Left forelimb (tissue), 1 donor: ENCODE measurements at regions not wholly inside any gene's neighbourhood (a gene's known extent, or its start where the extent isn't known, plus 50 kb on each side); places are given as distances from the start of the nearest gene placed in this dataset.

Experiments used
- DNase-seq: peaks from one replicate; pipeline ENCODE4 v3.0.0-alpha.2; 2018; ENCODE audit warnings: low spot score

GRCh38 chr6:139577124-139577762 lies 202.8 kb upstream of the CITED2 start:
- no peak for DNase-seq

- DNase-seq, result no peak
These were observed 197.6 kb upstream of the CITED2 start for GRCh38 chr6:139572001-139572400.

GRCh38 chr6:139570166-139570565 lies 195.7 kb upstream of the CITED2 start:
- no peak for DNase-seq

- no peak for DNase-seq
These were observed 195.1 kb upstream of the CITED2 start for GRCh38 chr6:139569566-139569965.

- DNase-seq, result no peak
These were observed 194.6 kb upstream of the CITED2 start for GRCh38 chr6:139568956-139569538.

GRCh38 chr6:139568151-139568955 lies 193.9 kb upstream of the CITED2 start:
- no peak for DNase-seq

- DNase-seq, result no peak
These were observed 192.6 kb upstream of the CITED2 start for GRCh38 chr6:139567095-139567494.

- no peak for DNase-seq
These were observed 191.1 kb upstream of the CITED2 start for GRCh38 chr6:139565591-139565990.

GRCh38 chr6:139557547-139557946 lies 183.1 kb upstream of the CITED2 start:
- no peak for DNase-seq

GRCh38 chr6:139556532-139556931 lies 182.1 kb upstream of the CITED2 start:
- no peak for DNase-seq

- no peak for DNase-seq
These were observed 179.5 kb upstream of the CITED2 start for GRCh38 chr6:139553916-139554315.

GRCh38 chr6:139551376-139551775 lies 176.9 kb upstream of the CITED2 start:
- no peak for DNase-seq

- DNase-seq, result no peak
These were observed 175.9 kb upstream of the CITED2 start for GRCh38 chr6:139550361-139550760.

- DNase-seq, result no peak
These were observed 175.2 kb upstream of the CITED2 start for GRCh38 chr6:139549561-139550070.

- DNase-seq, result no peak
These were observed 173.4 kb upstream of the CITED2 start for GRCh38 chr6:139547804-139548203.

GRCh38 chr6:139547122-139547776 lies 172.8 kb upstream of the CITED2 start:
- no peak for DNase-seq

- DNase-seq, result no peak
These were observed 171.6 kb upstream of the CITED2 start for GRCh38 chr6:139546106-139546472.

- DNase-seq, result no peak
These were observed 171.0 kb upstream of the CITED2 start for GRCh38 chr6:139545206-139546105.

GRCh38 chr6:139544701-139545057 lies 170.2 kb upstream of the CITED2 start:
- DNase-seq, result no peak

- no peak for DNase-seq
These were observed 167.9 kb upstream of the CITED2 start for GRCh38 chr6:139542351-139542750.

- DNase-seq, result no peak
These were observed 166.4 kb upstream of the CITED2 start for GRCh38 chr6:139540894-139541293.

- DNase-seq, result no peak
These were observed 165.8 kb upstream of the CITED2 start for GRCh38 chr6:139540276-139540675.
